SK-N-SH (cell line): ENCODE measurements at regions not wholly inside any gene's neighbourhood (a gene's known extent, or its start where the extent isn't known, plus 50 kb on each side); places are given as distances from the start of the nearest gene placed in this dataset.

Experiments
- CTCF ChIA-PET: fragments of 300-600, 350-600 bp; formaldehyde crosslinking; extraction: SDS; loops from one replicate; lab custom pipeline; 2021; lab: Yijun Ruan, JAX
- POLR2A ChIA-PET: fragments of 350-600 bp; sonication (Branson Sonifier 250); formaldehyde crosslinking; extraction: SDS; loops from one replicate; lab custom pipeline; 2020; ENCODE audit warnings: antibody characterized with exemption, inconsistent platforms; lab: Yijun Ruan, JAX
- DNase-seq: peaks from one replicate; pipeline ENCODE4 v3.0.0; 2012
- H2AFZ ChIP-seq: fragments of 200-600 bp; sonication (generic); 2 replicates; pipeline ENCODE4 v1.8.1; 2016; ENCODE audit warnings: antibody characterized with exemption, mild to moderate bottlenecking, low read depth
- H3F3A ChIP-seq: fragments of 200-600 bp; sonication (generic); replicated peaks from 2 replicates; pipeline ENCODE3; 2016; ENCODE audit warnings: antibody characterized with exemption, mild to moderate bottlenecking; ENCODE audit not compliant: insufficient read depth
- H3K27ac ChIP-seq, 2 experiments: fragments of 200-500 bp in 1 of 2; fragments of 200-600 bp in 1 of 2; sonication (Bioruptor generic) in 1 of 2; sonication (generic), shearing (Covaris generic) in 1 of 2; 2 replicates each; pipeline versions ENCODE4 v1.5.1 to v1.6.1; 2014 to 2016; ENCODE audit warnings: low read depth in 2 of 2, inconsistent platforms in 1 of 2, low read length in 1 of 2, mild to moderate bottlenecking in 1 of 2, mixed read lengths in 1 of 2
- H3K27me3 ChIP-seq: fragments of 200-600 bp; sonication (generic), shearing (Covaris generic); 2 replicates; pipeline ENCODE4 v1.6.1; 2016; ENCODE audit warnings: mixed run types; ENCODE audit not compliant: insufficient read depth
- H3K36me3 ChIP-seq, 2 experiments: fragments of 200-500 bp in 1 of 2; fragments of 200-600 bp in 1 of 2; sonication (Bioruptor generic) in 1 of 2; sonication (generic) in 1 of 2; replicated peaks in 1 of 2; 2 replicates each; pipeline versions ENCODE3 to v1.5.1; 2014 to 2016; ENCODE audit warnings: low read length in 1 of 2, mild to moderate bottlenecking in 1 of 2; ENCODE audit not compliant: insufficient read depth in 2 of 2, control insufficient read depth in 1 of 2
- H3K4me1 ChIP-seq, 2 experiments: fragments of 200-500 bp in 1 of 2; fragments of 200-600 bp in 1 of 2; sonication (Bioruptor generic) in 1 of 2; sonication (generic), shearing (Covaris generic) in 1 of 2; 2 replicates each; pipeline versions ENCODE4 v1.5.1 to v1.6.1; 2014 to 2016; ENCODE audit warnings: low read depth in 1 of 2, low read length in 1 of 2, mixed run types in 1 of 2; ENCODE audit not compliant: insufficient read depth in 2 of 2, control insufficient read depth in 1 of 2
- H3K4me2 ChIP-seq: fragments of 200-600 bp; sonication (generic), shearing (Covaris generic); 2 replicates; pipeline ENCODE4 v1.6.1; 2017; ENCODE audit warnings: mixed run types
- H3K4me3 ChIP-seq, 2 experiments: fragments of 200-500 bp in 1 of 2; fragments of 200-600 bp in 1 of 2; sonication (Bioruptor generic) in 1 of 2; sonication (generic), shearing (Covaris generic) in 1 of 2; 2 replicates each; pipeline versions ENCODE4 v1.5.1 to v1.8.1; 2014 to 2016; ENCODE audit warnings: low read depth in 2 of 2, inconsistent platforms in 1 of 2, low read length in 1 of 2, mild to moderate bottlenecking in 1 of 2, mixed read lengths in 1 of 2, moderate library complexity in 1 of 2
- H3K79me2 ChIP-seq: fragments of 200-600 bp; sonication (generic); 2 replicates; pipeline ENCODE4 v1.8.1; 2017; ENCODE audit warnings: mild to moderate bottlenecking; ENCODE audit not compliant: insufficient read depth
- H3K9ac ChIP-seq: fragments of 200-600 bp; sonication (generic); 2 replicates; pipeline ENCODE4 v1.6.1; 2017; ENCODE audit warnings: mixed run types
- H3K9me2 ChIP-seq: fragments of 200-600 bp; sonication (generic); 2 replicates; pipeline ENCODE4 v1.6.1; 2017; ENCODE audit warnings: mixed run types
- H3K9me3 ChIP-seq: fragments of 200-600 bp; sonication (generic); 2 replicates; pipeline ENCODE4 v1.6.1; 2017; ENCODE audit warnings: mixed run types, mild to moderate bottlenecking, moderate library complexity
- H4K20me1 ChIP-seq: fragments of 200-600 bp; sonication (generic); 2 replicates; pipeline ENCODE4 v1.6.1; 2017; ENCODE audit warnings: mild to moderate bottlenecking, mixed run types; ENCODE audit not compliant: insufficient read depth
- CHD2 ChIP-seq: fragments of 150-350 bp; IDR thresholded peaks from 2 replicates; pipeline ENCODE4 v1.6.1; 2018; ENCODE audit warnings: low read length; ENCODE audit not compliant: partially characterized antibody
- EP300 ChIP-seq, 2 experiments: IDR thresholded peaks; 2 replicates each; pipeline versions ENCODE4 v1.4.0 to v1.6.1; 2012; ENCODE audit warnings: borderline replicate concordance in 1 of 2, low read depth in 1 of 2, low read length in 1 of 2
- FOSL2 ChIP-seq: IDR thresholded peaks from 2 replicates; pipeline ENCODE4 v1.4.0; 2012; ENCODE audit warnings: low read depth, mild to moderate bottlenecking, moderate library complexity, borderline replicate concordance
- FOXJ3 ChIP-seq: sonication (generic); formaldehyde crosslinking; IDR thresholded peaks from 2 replicates; pipeline ENCODE4 v1.5.1; 2020; ENCODE audit warnings: mild to moderate bottlenecking, missing genetic modification reagents
- FOXM1 ChIP-seq: IDR thresholded peaks from 2 replicates; pipeline ENCODE4 v1.4.0; 2012; ENCODE audit warnings: low read depth, mild to moderate bottlenecking
- GATA2 ChIP-seq: sonication (generic); formaldehyde crosslinking; IDR thresholded peaks from 2 replicates; pipeline ENCODE4 v1.5.0; 2020; ENCODE audit warnings: mild to moderate bottlenecking, missing genetic modification reagents
- JUND ChIP-seq: IDR thresholded peaks from 2 replicates; pipeline ENCODE4 v1.4.0; 2012
- MAX ChIP-seq: IDR thresholded peaks from 2 replicates; pipeline ENCODE4 v1.4.0; 2012; ENCODE audit warnings: low read depth
- MXI1 ChIP-seq: IDR thresholded peaks from 2 replicates; pipeline ENCODE4 v1.6.1; 2012; ENCODE audit warnings: mild to moderate bottlenecking, low read depth, low read length, improper control_type of control experiment
- NRF1 ChIP-seq: IDR thresholded peaks from 2 replicates; pipeline ENCODE4 v1.6.1; 2012; ENCODE audit warnings: low read depth, mild to moderate bottlenecking, low read length
- RAD21 ChIP-seq: IDR thresholded peaks from 2 replicates; pipeline ENCODE4 v1.6.1; 2012; ENCODE audit warnings: mild to moderate bottlenecking, low read length
- RCOR1 ChIP-seq: fragments of 150-350 bp; IDR thresholded peaks from 2 replicates; pipeline ENCODE4 v1.6.1; 2017; ENCODE audit warnings: antibody characterized with exemption, low read length
- RFX5 ChIP-seq: IDR thresholded peaks from 2 replicates; pipeline ENCODE4 v1.6.1; 2012; ENCODE audit warnings: mild to moderate bottlenecking, improper control_type of control experiment, low read length
- SIN3A ChIP-seq: IDR thresholded peaks from 2 replicates; pipeline ENCODE4 v1.6.1; 2012; ENCODE audit warnings: low read depth, mild to moderate bottlenecking, low read length, moderate library complexity, borderline replicate concordance
- SMC3 ChIP-seq: IDR thresholded peaks from 2 replicates; pipeline ENCODE4 v1.6.1; 2012; ENCODE audit warnings: low read depth, low read length, improper control_type of control experiment
- TCF12 ChIP-seq: IDR thresholded peaks from 2 replicates; pipeline ENCODE4 v1.4.0; 2012
- TEAD4 ChIP-seq: IDR thresholded peaks from 2 replicates; pipeline ENCODE4 v1.4.0; 2012; ENCODE audit warnings: mild to moderate bottlenecking, borderline replicate concordance; ENCODE audit not compliant: insufficient read depth
- USF1 ChIP-seq: IDR thresholded peaks from 2 replicates; pipeline ENCODE4 v1.4.0; 2012; ENCODE audit warnings: low read depth, borderline replicate concordance
- YY1 ChIP-seq: IDR thresholded peaks from 2 replicates; pipeline ENCODE4 v1.4.0; 2012; ENCODE audit warnings: low read depth, mild to moderate bottlenecking
- ZBTB33 ChIP-seq: IDR thresholded peaks from 2 replicates; pipeline ENCODE4 v1.4.0; 2012; ENCODE audit warnings: low read depth, borderline replicate concordance
- WGBS: methylation state at CpG from one replicate; pipeline ENCODE4 v1.1.6; 2017; ENCODE audit warnings: low lambda C conversion rate; 5-methylcytosine and 5-hydroxymethylcytosine counted together

GRCh38 chr1:166272155-166272554 is 105.4 kb upstream of the FAM78B start:
- 45% methylated on average over 1 of the region's 1 CpG for WGBS
- Histone ChIP-seq H2AFZ (no peak overlapping the region), H3K4me3 (no peak overlapping the region), H3K9me3 (no peaks in the 10 kb centered on the region), H3K79me2 (no peaks in the 10 kb centered on the region), H3F3A (no peaks in the 10 kb centered on the region), H3K9me2 (no peaks in the 10 kb centered on the region), H4K20me1 (no peaks in the 10 kb centered on the region), H3K4me2 (no peak overlapping the region), H3K36me3 (no peaks in the 10 kb centered on the region), H3K27ac (no peak overlapping the region), H3K9ac (no peak overlapping the region), H3K27me3 (no peaks in the 10 kb centered on the region), H3K4me1 (peaks cover 0 to 12% of the 10 kb centered on the region in 2 experiments; a peak in 2 of 4 replicates)
- ChIA-PET POLR2A (interaction anchor here (0.6 kb wide), 1 partner anchor 101 kb away, joined by 4 read pairs; no protein-coding TSS in a partner anchor), CTCF (no interaction called here)
- DNase-seq, result no peak
- TF ChIP-seq RFX5 (no peak), NRF1 (no peak), EP300 (IDR thresholded peaks at IDR 0.05; ENCODE audit: borderline replicate concordance in 1 of 2, low read depth in 1 of 2, low read length in 1 of 2) (no peak), GATA2 (no peak), FOXJ3 (CRISPR knock-in tag) (no peak), FOSL2 (no peak)

GRCh38 chr1:166272851-166273250 is 106.0 kb upstream of the FAM78B start:
- H4K20me1 ChIP-seq, result no peaks in the 10 kb centered on the region
- peaks cover 0 to 12% of the 10 kb centered on the region in 2 experiments; a peak in 2 of 4 replicates for H3K4me1 ChIP-seq
- H2AFZ ChIP-seq, result no peak overlapping the region
- POLR2A ChIA-PET, result interaction anchor here (0.6 kb wide), 1 partner anchor 100 kb away, joined by 4 read pairs; no protein-coding TSS in a partner anchor
- DNase-seq, result no peak
- CTCF ChIA-PET, result no interaction called here
- no peaks in the 10 kb centered on the region for H3K9me2 ChIP-seq
- no peak overlapping the region for H3K4me3 ChIP-seq
- no peaks in the 10 kb centered on the region for H3F3A ChIP-seq
- no peak overlapping the region for H3K4me2 ChIP-seq
- H3K79me2 ChIP-seq, result no peaks in the 10 kb centered on the region
- TF ChIP-seq FOSL2 (no peak), EP300 (IDR thresholded peaks at IDR 0.05; ENCODE audit: borderline replicate concordance in 1 of 2, low read depth in 1 of 2, low read length in 1 of 2) (no peak), SIN3A (no peak), GATA2 (no peak), JUND (no peak), RAD21 (no peak), ZBTB33 (no peak), NRF1 (no peak)
- no peaks in the 10 kb centered on the region for H3K36me3 ChIP-seq
- no peaks in the 10 kb centered on the region for H3K9me3 ChIP-seq
- no peaks in the 10 kb centered on the region for H3K27me3 ChIP-seq
- peak overlapping the region in 1 of 2 experiments; percentile 68; a peak in 2 of 4 replicates for H3K27ac ChIP-seq
- no peak overlapping the region for H3K9ac ChIP-seq

- Histone ChIP-seq H3K4me1 (peaks cover 0 to 12% of the 10 kb centered on the region in 2 experiments; a peak in 2 of 4 replicates), H3K4me2 (no peak overlapping the region), H3K9ac (no peak overlapping the region), H4K20me1 (no peaks in the 10 kb centered on the region), H3K9me3 (no peaks in the 10 kb centered on the region), H3F3A (no peaks in the 10 kb centered on the region), H3K27me3 (no peaks in the 10 kb centered on the region), H3K79me2 (no peaks in the 10 kb centered on the region), H3K27ac (peak overlapping the region in 1 of 2 experiments; percentile 68; a peak in 2 of 4 replicates), H3K4me3 (no peak overlapping the region), H3K36me3 (no peaks in the 10 kb centered on the region), H3K9me2 (no peaks in the 10 kb centered on the region), H2AFZ (no peak overlapping the region)
- POLR2A ChIA-PET, result no interaction called here
- WGBS, result 2% methylated on average over 6 of the region's 6 CpGs
- peak; percentile 95 for TF ChIP-seq RCOR1
- TF ChIP-seq FOXJ3 (CRISPR knock-in tag), result peak; percentile 81
- peak; percentile 16; the same call in 1 of the 2 replicates for TF ChIP-seq RAD21
- no peak for TF ChIP-seq MAX
- peak; percentile 19; the same call in 1 of the 2 replicates for TF ChIP-seq MXI1
- no peak for TF ChIP-seq YY1
- peak; percentile 49; the same call in 1 of the 2 replicates for TF ChIP-seq TEAD4
- no peak for TF ChIP-seq USF1
- peak; percentile 68 for TF ChIP-seq CHD2
- no peak for TF ChIP-seq SMC3
- TF ChIP-seq FOSL2, result no peak
- TF ChIP-seq FOXM1, result no peak
- TF ChIP-seq JUND, result no peak
- TF ChIP-seq TCF12, result peak; percentile 39
- peak in 1 of 2 experiments; percentile 88; a peak in 2 of 4 replicates for TF ChIP-seq EP300 (IDR thresholded peaks at IDR 0.05; ENCODE audit: borderline replicate concordance in 1 of 2, low read depth in 1 of 2, low read length in 1 of 2)
- peak; percentile 54 for TF ChIP-seq GATA2
- peak; percentile 61 for DNase-seq
- CTCF ChIA-PET, result no interaction called here
Measured at GRCh38 chr1:166273618-166274017, 106.8 kb upstream of the FAM78B start.
